Karpas-422 (cell line): ENCODE measurements at regions not wholly inside any gene's neighbourhood (a gene's known extent, or its start where the extent isn't known, plus 50 kb on each side); places are given as distances from the start of the nearest gene placed in this dataset.

Experiments
- DNase-seq: peaks from one replicate; pipeline ENCODE4 v3.0.0-alpha.2; 2015
- H2AFZ ChIP-seq: fragments of 200-600 bp; sonication (generic); 2 replicates; pipeline ENCODE4 v1.6.1; 2014; ENCODE audit warnings: antibody characterized with exemption, low read length, mixed read lengths
- H3K27ac ChIP-seq: fragments of 200-600 bp; sonication (generic); 2 replicates; pipeline ENCODE4 v1.5.1; 2014; ENCODE audit warnings: mild to moderate bottlenecking, low read length, moderate library complexity
- H3K27me3 ChIP-seq: fragments of 200-600 bp; sonication (generic); 2 replicates; pipeline ENCODE4 v1.6.1; 2014; ENCODE audit warnings: low read length, mixed read lengths
- H3K36me3 ChIP-seq: fragments of 200-600 bp; sonication (generic); 2 replicates; pipeline ENCODE4 v1.6.1; 2014; ENCODE audit warnings: low read length, mixed read lengths; ENCODE audit not compliant: insufficient read depth
- H3K4me1 ChIP-seq: fragments of 200-600 bp; sonication (generic); 2 replicates; pipeline ENCODE4 v1.6.1; 2014; ENCODE audit warnings: mild to moderate bottlenecking, low read length, mixed read lengths
- H3K4me2 ChIP-seq: fragments of 200-600 bp; sonication (generic); 2 replicates; pipeline ENCODE4 v1.6.1; 2014; ENCODE audit warnings: low read length, low read depth, mild to moderate bottlenecking; ENCODE audit not compliant: poor library complexity, severe bottlenecking
- H3K4me3 ChIP-seq: fragments of 200-600 bp; sonication (generic); 2 replicates; pipeline ENCODE4 v1.5.1; 2014; ENCODE audit warnings: mild to moderate bottlenecking, antibody characterized with exemption, low read length, mixed read lengths
- H3K79me2 ChIP-seq: fragments of 200-600 bp; sonication (generic); 2 replicates; pipeline ENCODE4 v1.6.1; 2014; ENCODE audit warnings: mild to moderate bottlenecking, low read length, mixed read lengths
- H3K9ac ChIP-seq: fragments of 200-600 bp; sonication (generic); 2 replicates; pipeline ENCODE4 v1.6.0; 2014; ENCODE audit warnings: low read length
- H3K9me2 ChIP-seq: fragments of 200-600 bp; sonication (generic), shearing (Covaris generic); replicated peaks from 2 replicates; pipeline ENCODE4 v1.6.0; 2014; ENCODE audit warnings: mild to moderate bottlenecking, low read length, moderate library complexity; ENCODE audit not compliant: insufficient read depth
- H3K9me3 ChIP-seq: fragments of 300-700, 200-600 bp; sonication (generic); 2 replicates; pipeline ENCODE4 v1.6.1; 2014; ENCODE audit warnings: low read length, mixed read lengths
- H4K20me1 ChIP-seq: fragments of 200-600 bp; sonication (generic); 2 replicates; pipeline ENCODE4 v1.6.1; 2014; ENCODE audit warnings: mild to moderate bottlenecking, antibody characterized with exemption, low read length, low read depth; ENCODE audit not compliant: insufficient read depth

DNA sequence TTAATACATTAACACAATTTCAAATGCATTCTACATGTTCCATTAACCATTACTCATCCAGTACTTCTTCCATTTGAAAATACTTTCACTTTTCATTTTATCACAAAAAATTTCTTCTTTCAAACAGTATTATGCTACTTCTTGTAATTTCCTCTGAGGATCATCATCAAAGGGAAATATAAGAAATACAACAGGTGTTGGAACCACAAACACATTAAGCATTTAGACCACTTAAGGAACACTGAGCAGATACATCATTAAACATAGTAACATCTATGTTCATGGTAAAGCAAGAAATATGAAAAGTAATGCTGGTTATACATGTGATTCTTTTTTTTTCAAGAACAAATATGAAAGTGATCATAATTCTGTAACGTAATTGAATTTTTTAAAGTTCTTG, 2207.0 kb downstream of the ARAP2 start:
- DNase-seq, result no peak
- Histone ChIP-seq H3K9me2 (no peaks in the 10 kb centered on the region), H3K4me2 (no peak overlapping the region), H2AFZ (no peak overlapping the region; the same call in 1 of the 2 replicates), H3K79me2 (no peaks in the 10 kb centered on the region), H4K20me1 (no peaks in the 10 kb centered on the region), H3K27me3 (no peaks in the 10 kb centered on the region), H3K9ac (no peak overlapping the region), H3K27ac (no peak overlapping the region), H3K4me3 (no peak overlapping the region), H3K36me3 (no peaks in the 10 kb centered on the region), H3K4me1 (no peaks in the 10 kb centered on the region), H3K9me3 (peaks cover 42% of the 10 kb centered on the region; the same call in 1 of the 2 replicates)

DNA sequence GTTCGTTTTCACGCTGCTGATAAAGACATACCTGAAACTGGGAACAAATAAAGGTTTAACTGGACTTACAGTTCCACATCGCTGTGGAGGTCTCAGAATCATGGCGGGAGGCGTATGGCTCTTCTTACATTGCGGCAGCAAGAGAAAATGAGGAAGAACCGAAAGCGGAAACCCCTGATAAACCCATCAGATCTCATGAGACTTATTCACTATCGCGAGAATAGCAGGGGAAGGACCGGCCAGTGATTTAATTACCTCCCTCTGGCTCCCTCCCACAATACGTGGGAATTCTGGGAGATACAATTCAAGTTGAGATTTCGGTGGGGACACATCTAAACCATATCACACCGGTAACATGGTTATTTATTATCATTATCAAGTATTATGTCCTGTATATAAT, 2204.5 kb downstream of the ARAP2 start:
- Histone ChIP-seq H3K4me1 (no peaks in the 10 kb centered on the region), H3K9me3 (peaks cover 50% of the 10 kb centered on the region), H3K4me3 (no peak overlapping the region), H3K4me2 (no peak overlapping the region), H3K36me3 (no peaks in the 10 kb centered on the region), H3K79me2 (no peaks in the 10 kb centered on the region), H2AFZ (no peak overlapping the region), H3K27me3 (no peaks in the 10 kb centered on the region), H4K20me1 (no peaks in the 10 kb centered on the region), H3K9me2 (no peaks in the 10 kb centered on the region), H3K27ac (no peak overlapping the region), H3K9ac (no peak overlapping the region)
- DNase-seq, result no peak

DNA sequence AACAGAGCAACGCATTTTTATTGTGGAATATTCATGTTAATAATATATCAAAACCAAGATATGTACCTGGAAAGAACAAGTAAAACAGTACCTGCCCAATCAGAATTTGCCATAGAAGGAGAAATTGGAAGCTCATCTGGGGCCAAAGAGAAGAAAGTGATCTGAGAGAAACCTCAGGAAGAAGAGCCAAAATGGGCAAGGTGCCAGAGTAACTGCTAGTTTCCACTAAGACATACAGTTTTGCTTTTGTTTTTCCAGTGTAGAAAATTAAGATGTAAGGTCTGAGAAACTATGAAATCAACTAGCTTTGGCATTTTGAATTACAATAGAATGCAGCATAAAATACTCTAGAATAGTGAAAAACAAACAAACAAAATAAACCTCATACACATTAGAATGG, 2201.2 kb downstream of the ARAP2 start:
- Histone ChIP-seq H3K4me3 (no peak overlapping the region), H3K9ac (no peak overlapping the region), H3K79me2 (no peaks in the 10 kb centered on the region), H3K9me2 (no peaks in the 10 kb centered on the region), H3K27ac (no peak overlapping the region), H2AFZ (no peak overlapping the region), H3K4me2 (no peak overlapping the region), H3K9me3 (peaks cover 53% of the 10 kb centered on the region), H4K20me1 (no peaks in the 10 kb centered on the region), H3K4me1 (no peaks in the 10 kb centered on the region), H3K36me3 (no peaks in the 10 kb centered on the region), H3K27me3 (no peaks in the 10 kb centered on the region)
- no peak for DNase-seq

DNA sequence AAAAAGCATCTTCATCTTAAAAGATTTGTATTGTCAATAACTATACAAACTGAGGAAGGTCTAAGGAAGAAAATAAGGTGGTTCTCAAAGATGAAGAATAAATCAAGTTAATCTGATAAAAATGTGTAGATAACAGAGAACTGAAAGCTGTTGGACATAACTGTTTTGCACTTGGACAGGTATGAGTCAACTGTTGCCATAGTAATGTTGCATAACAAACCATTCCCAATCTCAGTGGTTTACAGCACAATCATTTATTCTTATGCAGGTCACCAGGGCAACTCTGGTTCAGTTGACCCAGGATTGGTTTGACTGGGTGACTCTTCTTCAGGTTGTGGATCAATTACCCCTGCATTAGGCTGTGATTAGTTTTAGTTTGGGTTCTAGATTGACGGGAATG, 2197.7 kb downstream of the ARAP2 start:
- no peaks in the 10 kb centered on the region for H3K36me3 ChIP-seq
- no peaks in the 10 kb centered on the region for H3K4me1 ChIP-seq
- H2AFZ ChIP-seq, result no peak overlapping the region
- no peak overlapping the region for H3K9ac ChIP-seq
- H3K4me2 ChIP-seq, result no peak overlapping the region
- peaks cover 52% of the 10 kb centered on the region for H3K9me3 ChIP-seq
- no peak overlapping the region for H3K4me3 ChIP-seq
- H3K9me2 ChIP-seq, result no peaks in the 10 kb centered on the region
- no peak overlapping the region for H3K27ac ChIP-seq
- no peak for DNase-seq
- H4K20me1 ChIP-seq, result no peaks in the 10 kb centered on the region
- no peaks in the 10 kb centered on the region for H3K79me2 ChIP-seq
- H3K27me3 ChIP-seq, result no peaks in the 10 kb centered on the region

DNA sequence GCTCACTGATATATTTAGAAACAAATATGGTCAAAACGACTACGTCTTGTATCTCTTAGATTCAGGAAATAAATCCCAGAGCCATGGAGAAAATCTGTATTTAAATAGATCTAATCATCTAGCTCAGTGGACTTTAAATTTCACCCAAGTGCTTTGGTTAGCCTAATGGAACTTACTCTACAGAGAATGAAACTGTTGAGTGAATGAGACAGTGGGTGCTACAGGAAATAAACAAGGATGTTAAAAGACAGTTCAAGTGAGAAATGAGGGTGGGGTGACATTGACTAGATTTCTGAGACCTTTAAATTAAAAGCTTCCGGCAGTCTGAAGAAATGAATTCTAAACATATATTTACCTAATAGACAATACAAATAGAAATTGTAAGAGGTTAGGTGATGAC, 2197.0 kb downstream of the ARAP2 start:
- Histone ChIP-seq H3K9ac (no peak overlapping the region), H3K4me2 (no peak overlapping the region), H2AFZ (no peak overlapping the region), H3K9me2 (no peaks in the 10 kb centered on the region), H4K20me1 (no peaks in the 10 kb centered on the region), H3K9me3 (peaks cover 47% of the 10 kb centered on the region), H3K4me1 (no peaks in the 10 kb centered on the region), H3K79me2 (no peaks in the 10 kb centered on the region), H3K27me3 (no peaks in the 10 kb centered on the region), H3K36me3 (no peaks in the 10 kb centered on the region), H3K4me3 (no peak overlapping the region), H3K27ac (no peak overlapping the region)
- DNase-seq, result no peak

DNA sequence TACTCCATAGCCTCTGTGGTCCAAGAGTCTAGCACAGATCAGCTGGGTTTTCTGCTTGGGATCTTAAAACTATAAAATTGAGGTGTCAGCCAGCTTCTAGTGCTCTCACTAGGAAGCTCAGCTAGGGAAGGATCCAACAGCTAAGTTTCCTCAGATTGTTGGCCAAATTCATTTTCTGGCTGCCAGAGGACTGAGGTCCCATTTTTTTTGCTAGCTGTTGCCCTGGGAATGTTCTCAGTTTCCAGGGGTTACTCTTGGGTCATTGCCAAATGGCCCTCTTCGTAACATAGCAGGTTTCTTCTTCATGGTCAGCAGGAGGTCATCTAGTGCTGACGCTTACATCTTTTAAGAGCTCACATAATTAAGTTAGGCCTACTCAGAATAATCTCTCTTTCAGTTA, 2178.2 kb downstream of the ARAP2 start:
- Histone ChIP-seq H2AFZ (no peak overlapping the region), H3K9me3 (peaks cover 34% of the 10 kb centered on the region), H3K9me2 (no peaks in the 10 kb centered on the region), H3K9ac (no peak overlapping the region), H3K36me3 (no peaks in the 10 kb centered on the region), H3K27me3 (no peaks in the 10 kb centered on the region), H3K4me3 (no peak overlapping the region), H3K4me1 (no peaks in the 10 kb centered on the region), H4K20me1 (no peaks in the 10 kb centered on the region), H3K79me2 (no peaks in the 10 kb centered on the region), H3K27ac (no peak overlapping the region), H3K4me2 (no peak overlapping the region)
- no peak for DNase-seq

DNA sequence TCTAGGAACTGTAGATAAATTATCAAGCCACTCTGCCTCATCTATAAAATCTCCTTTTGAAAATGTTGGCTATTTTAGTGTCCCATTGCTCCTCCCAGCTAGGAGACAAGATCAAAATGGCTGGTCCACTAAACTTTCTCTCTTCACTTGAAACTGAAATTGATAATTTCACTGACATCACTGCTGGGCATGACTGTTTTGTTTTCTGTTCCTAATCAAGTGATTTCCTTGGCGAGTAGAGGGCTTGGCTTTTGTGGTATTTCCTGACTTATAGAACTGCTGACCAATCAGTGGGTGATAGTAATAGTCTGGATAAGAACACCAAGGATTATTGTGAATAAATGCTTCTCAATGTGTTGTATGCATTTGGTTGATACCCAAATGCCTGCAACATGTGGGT, 2152.9 kb downstream of the ARAP2 start:
- H2AFZ ChIP-seq, result no peak overlapping the region
- H3K27me3 ChIP-seq, result no peaks in the 10 kb centered on the region
- H3K9me3 ChIP-seq, result peaks cover 17% of the 10 kb centered on the region; the same call in 1 of the 2 replicates
- H3K4me3 ChIP-seq, result no peak overlapping the region
- no peak overlapping the region for H3K4me2 ChIP-seq
- no peaks in the 10 kb centered on the region for H4K20me1 ChIP-seq
- DNase-seq, result no peak
- no peaks in the 10 kb centered on the region for H3K79me2 ChIP-seq
- H3K4me1 ChIP-seq, result no peaks in the 10 kb centered on the region
- H3K36me3 ChIP-seq, result no peaks in the 10 kb centered on the region
- H3K27ac ChIP-seq, result no peak overlapping the region
- no peaks in the 10 kb centered on the region for H3K9me2 ChIP-seq
- H3K9ac ChIP-seq, result no peak overlapping the region

DNA sequence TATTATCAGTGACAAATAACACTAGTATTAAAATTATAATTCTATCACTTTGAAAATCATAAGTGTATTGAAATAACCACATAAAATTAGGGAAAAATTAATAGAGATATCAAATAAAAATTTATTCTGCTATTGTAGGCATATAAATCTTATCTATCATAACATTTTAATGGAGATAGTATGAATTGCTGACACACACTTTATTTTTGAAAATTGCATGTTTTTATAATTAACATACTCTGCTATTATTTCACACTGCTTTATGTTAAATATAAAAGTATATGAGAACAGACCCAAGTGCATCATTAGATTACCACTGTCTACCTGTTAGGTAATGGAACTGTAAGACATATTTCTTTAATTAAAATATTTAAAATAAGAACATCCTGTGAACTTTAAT, 2150.2 kb downstream of the ARAP2 start:
- Histone ChIP-seq H3K4me1 (no peaks in the 10 kb centered on the region), H3K4me3 (no peak overlapping the region), H3K36me3 (no peaks in the 10 kb centered on the region), H3K27me3 (no peaks in the 10 kb centered on the region), H3K4me2 (no peak overlapping the region), H3K9ac (no peak overlapping the region), H4K20me1 (no peaks in the 10 kb centered on the region), H3K79me2 (no peaks in the 10 kb centered on the region), H2AFZ (no peak overlapping the region), H3K9me2 (no peaks in the 10 kb centered on the region), H3K27ac (no peak overlapping the region), H3K9me3 (peaks cover 25% of the 10 kb centered on the region)
- no peak for DNase-seq

DNA sequence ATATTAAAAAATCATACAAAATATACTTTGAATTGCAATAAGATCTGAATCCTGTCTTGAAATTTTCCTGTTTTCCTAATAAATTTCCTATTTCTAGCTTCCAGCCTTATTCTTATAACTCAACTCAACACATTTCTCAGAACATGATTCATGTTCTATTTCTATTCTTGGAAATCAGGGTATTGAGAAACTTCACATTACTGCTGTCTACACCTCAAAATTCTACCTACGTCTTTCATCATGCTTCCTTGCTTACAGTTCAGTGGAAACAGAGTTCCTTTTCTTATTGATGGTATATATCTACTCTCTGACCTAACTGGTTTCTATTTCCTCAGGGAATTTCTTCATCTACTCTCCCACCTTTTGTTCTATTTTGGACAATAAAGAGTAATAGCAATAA, 2139.0 kb downstream of the ARAP2 start:
- no peaks in the 10 kb centered on the region for H3K9me2 ChIP-seq
- DNase-seq, result no peak
- no peaks in the 10 kb centered on the region for H3K4me1 ChIP-seq
- H4K20me1 ChIP-seq, result no peaks in the 10 kb centered on the region
- H2AFZ ChIP-seq, result no peak overlapping the region
- no peaks in the 10 kb centered on the region for H3K79me2 ChIP-seq
- H3K4me3 ChIP-seq, result no peak overlapping the region
- no peak overlapping the region for H3K27ac ChIP-seq
- peaks cover 21% of the 10 kb centered on the region for H3K9me3 ChIP-seq
- H3K36me3 ChIP-seq, result no peaks in the 10 kb centered on the region
- H3K9ac ChIP-seq, result no peak overlapping the region
- H3K27me3 ChIP-seq, result no peaks in the 10 kb centered on the region
- H3K4me2 ChIP-seq, result no peak overlapping the region
